HG02623 (cell line): ENCODE measurements at regions not wholly inside any gene's neighbourhood (a gene's known extent, or its start where the extent isn't known, plus 50 kb on each side); places are given as distances from the start of the nearest gene placed in this dataset.
"Not testable (repeated sequence)": the region's sequence is repeated elsewhere in the genome, so short reads cannot be mapped to it uniquely, and the experiment has no call there.

Experiments
- ATAC-seq: cut with Tn5 transposase; IDR thresholded peaks from one replicate; pipeline ENCODE4 v1.9.1; 2021; ENCODE audit warnings: moderate library complexity; ENCODE audit not compliant: unreplicated experiment

GRCh38 chr12:116360579-116361413 lies 83.3 kb upstream of the MED13L start:
- ATAC-seq: no peak

- ATAC-seq: no peak
Observed at GRCh38 chr12:116361414-116362223, 84.1 kb upstream of the MED13L start.

- ATAC-seq: no peak
Observed at GRCh38 chr12:116365114-116365513, 87.6 kb upstream of the MED13L start.

- no peak for ATAC-seq
Observed at GRCh38 chr12:116365606-116366455, 88.3 kb upstream of the MED13L start.

GRCh38 chr12:116366456-116366776 lies 88.9 kb upstream of the MED13L start:
- no peak for ATAC-seq

GRCh38 chr12:116366824-116367223 lies 89.3 kb upstream of the MED13L start:
- ATAC-seq: no peak

- ATAC-seq: no peak
Observed at GRCh38 chr12:116368196-116369194, 91.0 kb upstream of the MED13L start.

GRCh38 chr12:116370004-116370404 lies 92.5 kb upstream of the MED13L start:
- no peak for ATAC-seq

GRCh38 chr12:116370886-116371580 lies 93.5 kb upstream of the MED13L start:
- no peak for ATAC-seq

GRCh38 chr12:116372815-116373214 lies 95.3 kb upstream of the MED13L start:
- no peak for ATAC-seq

GRCh38 chr12:116373572-116374206 lies 96.2 kb upstream of the MED13L start:
- no peak for ATAC-seq

GRCh38 chr12:116374207-116374606 lies 96.7 kb upstream of the MED13L start:
- no peak for ATAC-seq

- ATAC-seq: no peak
Observed at GRCh38 chr12:116375278-116375842, 97.9 kb upstream of the MED13L start.

GRCh38 chr12:116376354-116377193 lies 99.1 kb upstream of the MED13L start:
- no peak for ATAC-seq

- not testable (repeated sequence) for ATAC-seq
Observed at GRCh38 chr12:116377194-116377571, 99.7 kb upstream of the MED13L start.

GRCh38 chr12:116378002-116378401 lies 100.5 kb upstream of the MED13L start:
- no peak for ATAC-seq

- ATAC-seq: no peak
Observed at GRCh38 chr12:116380108-116380507, 102.6 kb upstream of the MED13L start.

GRCh38 chr12:116380740-116381139 lies 103.2 kb upstream of the MED13L start:
- not testable (repeated sequence) for ATAC-seq
